ENCODE measurements at regions not wholly inside any gene's neighbourhood (a gene's known extent, or its start where the extent isn't known, plus 50 kb on each side); places are given as distances from the start of the nearest gene placed in this dataset.
"Not testable (repeated sequence)": the region's sequence is repeated elsewhere in the genome, so short reads cannot be mapped to it uniquely, and the experiment has no call there.

GRCh38 chr5:153296251-153296844, 194.1 kb upstream of the GRIA1 start:
- DNase-seq = not testable (repeated sequence)

GRCh38 chr5:153299891-153300290, 190.6 kb upstream of the GRIA1 start:
- DNase-seq = no peak

GRCh38 chr5:153308282-153308681, 182.2 kb upstream of the GRIA1 start:
- no peak for DNase-seq

- no peak for DNase-seq
Observed at GRCh38 chr5:153318556-153318955, 171.9 kb upstream of the GRIA1 start.

- DNase-seq = no peak
Observed at GRCh38 chr5:153321478-153321877, 169.0 kb upstream of the GRIA1 start.

GRCh38 chr5:153340139-153340538, 150.3 kb upstream of the GRIA1 start:
- no peak for DNase-seq

- DNase-seq = no peak
Observed at GRCh38 chr5:153340738-153341137, 149.7 kb upstream of the GRIA1 start.

GRCh38 chr5:153342487-153342886, 148.0 kb upstream of the GRIA1 start:
- DNase-seq = no peak

GRCh38 chr5:153347611-153348010, 142.9 kb upstream of the GRIA1 start:
- no peak for DNase-seq

- DNase-seq = no peak
Observed at GRCh38 chr5:153350175-153350883, 140.1 kb upstream of the GRIA1 start.

- no peak for DNase-seq
Observed at GRCh38 chr5:153352685-153353219, 137.7 kb upstream of the GRIA1 start.

- no peak for DNase-seq
Observed at GRCh38 chr5:153357493-153358112, 132.9 kb upstream of the GRIA1 start.

GRCh38 chr5:153358315-153358976, 132.0 kb upstream of the GRIA1 start:
- DNase-seq = no peak

GRCh38 chr5:153360860-153361259, 129.6 kb upstream of the GRIA1 start:
- no peak for DNase-seq

- DNase-seq = no peak
Observed at GRCh38 chr5:153361735-153362409, 128.6 kb upstream of the GRIA1 start.

GRCh38 chr5:153365547-153365946, 124.9 kb upstream of the GRIA1 start:
- no peak for DNase-seq

- no peak for DNase-seq
Observed at GRCh38 chr5:153367466-153367865, 123.0 kb upstream of the GRIA1 start.

- no peak for DNase-seq
Observed at GRCh38 chr5:153372425-153373129, 117.9 kb upstream of the GRIA1 start.

- DNase-seq = no peak
Observed at GRCh38 chr5:153373130-153373498, 117.4 kb upstream of the GRIA1 start.

- not testable (repeated sequence) for DNase-seq
Observed at GRCh38 chr5:153381630-153382029, 108.8 kb upstream of the GRIA1 start.

- DNase-seq = no peak
Observed at GRCh38 chr5:153390569-153390968, 99.9 kb upstream of the GRIA1 start.

GRCh38 chr5:153399595-153399994, 90.9 kb upstream of the GRIA1 start:
- no peak for DNase-seq
